ENCODE measurements at regions not wholly inside any gene's neighbourhood (a gene's known extent, or its start where the extent isn't known, plus 50 kb on each side); places are given as distances from the start of the nearest gene placed in this dataset.

GRCh38 chr1:239805042-239805441, 286.6 kb upstream of the FMN2 start:
- DNase-seq = no peak

GRCh38 chr1:239805851-239806772, 285.6 kb upstream of the FMN2 start:
- no peak for DNase-seq

- DNase-seq = no peak
These were observed 284.8 kb upstream of the FMN2 start for GRCh38 chr1:239806897-239807296.

GRCh38 chr1:239807361-239807760, 284.3 kb upstream of the FMN2 start:
- no peak for DNase-seq

- DNase-seq = no peak
These were observed 281.6 kb upstream of the FMN2 start for GRCh38 chr1:239810061-239810481.

- DNase-seq = peak; percentile 11
These were observed 280.3 kb upstream of the FMN2 start for GRCh38 chr1:239811211-239811885.

GRCh38 chr1:239812580-239812979, 279.1 kb upstream of the FMN2 start:
- no peak for DNase-seq

- DNase-seq = peak; percentile 33
These were observed 277.3 kb upstream of the FMN2 start for GRCh38 chr1:239814306-239814881.

GRCh38 chr1:239815074-239815473, 276.6 kb upstream of the FMN2 start:
- DNase-seq = no peak

GRCh38 chr1:239816081-239816782, 275.5 kb upstream of the FMN2 start:
- no peak for DNase-seq

- DNase-seq = no peak
These were observed 274.4 kb upstream of the FMN2 start for GRCh38 chr1:239817276-239817675.

GRCh38 chr1:239817801-239818200, 273.9 kb upstream of the FMN2 start:
- no peak for DNase-seq

- DNase-seq = no peak
These were observed 272.6 kb upstream of the FMN2 start for GRCh38 chr1:239819096-239819495.

GRCh38 chr1:239819756-239820250, 271.9 kb upstream of the FMN2 start:
- no peak for DNase-seq

- no peak for DNase-seq
These were observed 267.8 kb upstream of the FMN2 start for GRCh38 chr1:239823852-239824251.

GRCh38 chr1:239826211-239826610, 265.5 kb upstream of the FMN2 start:
- no peak for DNase-seq

GRCh38 chr1:239826736-239827135, 264.9 kb upstream of the FMN2 start:
- no peak for DNase-seq

GRCh38 chr1:239829535-239829934, 262.1 kb upstream of the FMN2 start:
- no peak for DNase-seq

- DNase-seq = no peak
These were observed 259.9 kb upstream of the FMN2 start for GRCh38 chr1:239831577-239832355.

GRCh38 chr1:239833723-239834122, 258.0 kb upstream of the FMN2 start:
- no peak for DNase-seq

- no peak for DNase-seq
These were observed 255.7 kb upstream of the FMN2 start for GRCh38 chr1:239835946-239836440.

GRCh38 chr1:239840336-239840735, 251.3 kb upstream of the FMN2 start:
- DNase-seq = no peak

Measured in stimulated activated naive CD4-positive, alpha-beta T cell treated with Interleukin-2 at 50 U/mL for 16 hours (primary cell).